ENCODE measurements at regions not wholly inside any gene's neighbourhood (a gene's known extent, or its start where the extent isn't known, plus 50 kb on each side); places are given as distances from the start of the nearest gene placed in this dataset.

- TF ChIP-seq JUN (IDR thresholded peaks at IDR 0.05; ENCODE audit: borderline replicate concordance, insufficient read depth, insufficient read length, low read depth): no peak
- TF ChIP-seq POLR2AphosphoS5 (IDR thresholded peaks at IDR 0.05; ENCODE audit: insufficient read depth, low read depth, low read length): no peak
- no peak for TF ChIP-seq GATA2 (IDR thresholded peaks at IDR 0.05; ENCODE audit: insufficient read depth, insufficient read length, low read depth, low read length)
- TF ChIP-seq EZH2 (IDR thresholded peaks at IDR 0.05; ENCODE audit: borderline replicate concordance, low read depth, low read length, severe bottlenecking): no peak
- TF ChIP-seq FOS (IDR thresholded peaks at IDR 0.05; ENCODE audit: borderline replicate concordance, insufficient read depth, low read length): no peak
- intact Hi-C loops (cut with micrococcal nuclease) (no loop called here), dilution Hi-C loops (cut with MboI; ENCODE audit: extremely low pct_ligation_motif_present, low sequenced_read_pairs) (no loop called here)
- no peaks in the 10 kb centered on the region for H3K9me3 ChIP-seq (replicated peaks; ENCODE audit: control insufficient read depth, insufficient read depth, low read length)
- H3K27me3 ChIP-seq (ENCODE audit: control insufficient read depth in 2 of 2, insufficient read depth in 2 of 2, low read length in 2 of 2): no peaks in the 10 kb centered on the region
- H3K4me3 ChIP-seq (replicated peaks in 1 of 3; ENCODE audit: insufficient read depth in 1 of 3, low read depth in 1 of 3, low read length in 3 of 3): no peak overlapping the region
- no peaks in the 10 kb centered on the region for H3K4me1 ChIP-seq (ENCODE audit: control insufficient read depth, extremely low read depth, insufficient read depth, low read length)
- H3K27ac ChIP-seq (ENCODE audit: insufficient read depth, low read depth, low read length): no peak overlapping the region
- no peak overlapping the region for H3K9ac ChIP-seq (replicated peaks; ENCODE audit: extremely low read depth, insufficient read depth, low read length)
- no peaks in the 10 kb centered on the region for H3K9me1 ChIP-seq (replicated peaks; ENCODE audit: control insufficient read depth, extremely low read depth, insufficient read depth, low read length)
- ChIA-PET CTCF (interaction anchor here (1.1 kb wide), 1 partner anchor 13 kb away, joined by 3 read pairs; no protein-coding TSS in a partner anchor), POLR2A (no interaction called here)
- no peaks in the 10 kb centered on the region for H3K79me2 ChIP-seq (ENCODE audit: control insufficient read depth, insufficient read depth, low read length)
- no peak for DNase-seq (ENCODE audit: low read depth, low spot score)
- H3K36me3 ChIP-seq (ENCODE audit: control insufficient read depth in 2 of 2, extremely low read depth in 1 of 2, insufficient read depth in 2 of 2, low read length in 2 of 2): no peaks in the 10 kb centered on the region
- H2AFZ ChIP-seq (ENCODE audit: low read depth, low read length): no peak overlapping the region
- no TSS peak for BruUV-seq (replicated peaks)
- no peak for FAIRE-seq
- no peaks in the 10 kb centered on the region for H4K20me1 ChIP-seq (replicated peaks; ENCODE audit: control insufficient read depth, extremely low read depth, insufficient read depth, low read length)
- no peak overlapping the region for H3K4me2 ChIP-seq (ENCODE audit: insufficient read depth, low read length)
These were observed 349.9 kb downstream of the SH3GL2 start for GRCh38 chr9:17928768-17929167.

- dilution Hi-C loops (cut with MboI; ENCODE audit: extremely low pct_ligation_motif_present, low sequenced_read_pairs): no loop called here
- CTCF ChIA-PET: interaction anchor here (1.1 kb wide), 1 partner anchor 13 kb away, joined by 3 read pairs; no protein-coding TSS in a partner anchor
- Histone ChIP-seq H3K9me3 (replicated peaks; ENCODE audit: control insufficient read depth, insufficient read depth, low read length) (no peaks in the 10 kb centered on the region), H3K27ac (ENCODE audit: insufficient read depth, low read depth, low read length) (no peak overlapping the region), H4K20me1 (replicated peaks; ENCODE audit: control insufficient read depth, extremely low read depth, insufficient read depth, low read length) (no peaks in the 10 kb centered on the region), H3K79me2 (ENCODE audit: control insufficient read depth, insufficient read depth, low read length) (no peaks in the 10 kb centered on the region), H3K4me2 (ENCODE audit: insufficient read depth, low read length) (no peak overlapping the region), H3K36me3 (ENCODE audit: control insufficient read depth in 2 of 2, extremely low read depth in 1 of 2, insufficient read depth in 2 of 2, low read length in 2 of 2) (no peaks in the 10 kb centered on the region), H3K27me3 (ENCODE audit: control insufficient read depth in 2 of 2, insufficient read depth in 2 of 2, low read length in 2 of 2) (no peaks in the 10 kb centered on the region), H3K4me3 (replicated peaks in 1 of 3; ENCODE audit: insufficient read depth in 1 of 3, low read depth in 1 of 3, low read length in 3 of 3) (no peak overlapping the region), H3K9ac (replicated peaks; ENCODE audit: extremely low read depth, insufficient read depth, low read length) (no peak overlapping the region), H2AFZ (ENCODE audit: low read depth, low read length) (no peak overlapping the region), H3K4me1 (ENCODE audit: control insufficient read depth, extremely low read depth, insufficient read depth, low read length) (no peaks in the 10 kb centered on the region), H3K9me1 (replicated peaks; ENCODE audit: control insufficient read depth, extremely low read depth, insufficient read depth, low read length) (no peaks in the 10 kb centered on the region)
- BruUV-seq (replicated peaks): no TSS peak
- POLR2A ChIA-PET: no interaction called here
- TF ChIP-seq POLR2AphosphoS5 (IDR thresholded peaks at IDR 0.05; ENCODE audit: insufficient read depth, low read depth, low read length) (no peak), POLR2A (IDR thresholded peaks at IDR 0.05; ENCODE audit: low read depth, low read length) (no peak), MAX (IDR thresholded peaks at IDR 0.05; ENCODE audit: insufficient read depth, insufficient read length) (no peak), GATA2 (IDR thresholded peaks at IDR 0.05; ENCODE audit: insufficient read depth, insufficient read length, low read depth, low read length) (no peak), EZH2 (IDR thresholded peaks at IDR 0.05; ENCODE audit: borderline replicate concordance, low read depth, low read length, severe bottlenecking) (no peak), JUN (IDR thresholded peaks at IDR 0.05; ENCODE audit: borderline replicate concordance, insufficient read depth, insufficient read length, low read depth) (no peak), MYC (IDR thresholded peaks at IDR 0.05; ENCODE audit: low read depth, low read length) (no peak), CTCF (IDR thresholded peaks at IDR 0.05; ENCODE audit: extremely low read depth in 1 of 2, insufficient read depth in 1 of 2, low read depth in 1 of 2, low read length in 2 of 2) (no peak), FOS (IDR thresholded peaks at IDR 0.05; ENCODE audit: borderline replicate concordance, insufficient read depth, low read length) (no peak)
- DNase-seq (ENCODE audit: low read depth, low spot score) (no peak), FAIRE-seq (no peak)
- intact Hi-C loops (cut with micrococcal nuclease): no loop called here
These were observed 350.6 kb downstream of the SH3GL2 start for GRCh38 chr9:17929506-17929905.
